Muscle of leg (tissue), 3 donors: ENCODE measurements at regions not wholly inside any gene's neighbourhood (a gene's known extent, or its start where the extent isn't known, plus 50 kb on each side); places are given as distances from the start of the nearest gene placed in this dataset.

Source experiments
- DNase-seq: peaks from one replicate; pipeline ENCODE4 v3.0.0; 2013
- H3K27ac ChIP-seq: one replicate; pipeline ENCODE4 v1.5.1; 2013; ENCODE audit warnings: mild to moderate bottlenecking, low read length, control low read depth
- H3K27me3 ChIP-seq: one replicate; pipeline ENCODE4 v1.6.1; 2013; ENCODE audit warnings: low read length; ENCODE audit not compliant: control insufficient read depth, insufficient read depth
- H3K36me3 ChIP-seq: one replicate; pipeline ENCODE4 v1.6.1; 2013; ENCODE audit warnings: low read length; ENCODE audit not compliant: control insufficient read depth, insufficient read depth
- H3K4me1 ChIP-seq: one replicate; pipeline ENCODE4 v1.6.1; 2013; ENCODE audit warnings: low read length; ENCODE audit not compliant: control insufficient read depth, insufficient read depth
- H3K4me3 ChIP-seq: one replicate; pipeline ENCODE4 v1.5.1; 2013; ENCODE audit warnings: low read length, control low read depth
- H3K9me3 ChIP-seq: replicated peaks from 2 replicates; pipeline ENCODE4 v1.6.1; 2013; ENCODE audit warnings: low read depth, low read length; ENCODE audit not compliant: control insufficient read depth
- WGBS: methylation state at CpG from one replicate; pipeline ENCODE4 v1.1.5; 2013; ENCODE audit warnings: missing lambda C conversion rate; ENCODE audit not compliant: insufficient coverage; 5-methylcytosine and 5-hydroxymethylcytosine counted together

DNA sequence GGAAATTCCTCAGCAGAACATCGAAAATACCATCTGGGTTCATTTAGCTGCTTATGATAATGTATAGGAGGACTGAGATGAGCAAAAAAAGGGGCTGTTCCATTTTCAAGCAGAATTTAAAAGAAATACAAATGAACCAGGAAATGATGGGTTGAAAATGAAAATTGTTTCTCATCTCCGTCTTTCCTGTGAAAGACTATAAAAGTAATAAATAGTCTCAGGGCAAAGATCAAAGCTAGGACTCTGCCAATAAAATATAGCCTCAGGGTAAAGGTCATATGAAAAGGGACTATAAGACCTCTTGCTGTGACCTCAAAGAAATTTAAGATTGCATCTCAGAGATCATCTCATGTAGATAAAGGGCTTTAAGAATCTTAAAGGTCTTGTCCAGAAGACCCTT lies 478.0 kb downstream of the BTG1 start:
- no peaks in the 10 kb centered on the region for H3K27me3 ChIP-seq
- H3K4me3 ChIP-seq = no peak overlapping the region
- no peaks in the 10 kb centered on the region for H3K4me1 ChIP-seq
- DNase-seq = no peak
- 0% methylated on average over 1 of the region's 2 CpGs for WGBS
- no peaks in the 10 kb centered on the region for H3K36me3 ChIP-seq
- H3K9me3 ChIP-seq = no peaks in the 10 kb centered on the region
- no peak overlapping the region for H3K27ac ChIP-seq

DNA sequence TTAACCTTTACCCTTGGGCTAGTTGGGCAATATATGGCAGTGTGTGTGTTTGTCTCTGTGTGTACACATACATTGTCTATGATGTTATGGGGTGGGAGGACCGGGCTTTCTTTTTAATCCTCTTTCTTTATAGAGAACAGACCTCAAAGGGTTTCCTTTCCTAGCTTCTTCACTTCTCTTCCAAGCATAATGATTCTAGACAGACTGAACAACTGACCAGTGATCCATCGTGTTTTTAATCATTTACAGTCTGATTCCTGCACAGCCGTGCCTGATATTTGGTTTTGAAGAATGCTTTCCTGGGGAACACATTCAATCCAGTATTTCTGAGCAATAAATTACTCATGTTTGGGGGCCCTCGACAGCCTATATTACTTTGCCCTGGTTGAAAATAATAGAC lies 481.1 kb upstream of the DCN start:
- Histone ChIP-seq H3K9me3 (no peaks in the 10 kb centered on the region), H3K4me3 (no peak overlapping the region), H3K27me3 (no peaks in the 10 kb centered on the region), H3K36me3 (no peaks in the 10 kb centered on the region), H3K27ac (no peak overlapping the region), H3K4me1 (no peaks in the 10 kb centered on the region)
- no CpG with 5 or more reads among the region's 4 CpGs for WGBS
- no peak for DNase-seq

DNA sequence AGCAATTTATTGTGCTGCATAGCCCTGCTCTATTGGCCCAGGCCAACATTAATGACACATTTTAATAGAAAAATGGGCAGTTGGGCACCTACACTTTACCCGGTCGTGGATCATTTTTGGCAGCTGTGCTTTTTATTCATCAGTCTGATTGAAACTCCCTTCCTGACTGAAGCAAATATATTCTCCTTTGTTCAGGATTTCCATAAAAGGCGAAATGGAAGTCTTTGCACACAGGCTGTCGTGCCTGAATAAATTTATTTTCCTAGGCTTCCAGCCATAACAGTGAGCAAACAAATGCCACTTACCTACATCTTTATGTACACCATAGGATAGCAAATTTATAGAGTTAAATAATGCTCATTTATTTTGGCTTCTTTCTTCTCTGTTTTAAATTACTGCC lies 480.7 kb upstream of the DCN start:
- Histone ChIP-seq H3K9me3 (no peaks in the 10 kb centered on the region), H3K4me3 (no peak overlapping the region), H3K27ac (no peak overlapping the region), H3K36me3 (no peaks in the 10 kb centered on the region), H3K27me3 (no peaks in the 10 kb centered on the region), H3K4me1 (no peaks in the 10 kb centered on the region)
- DNase-seq = no peak
- no CpG with 5 or more reads among the region's 4 CpGs for WGBS

DNA sequence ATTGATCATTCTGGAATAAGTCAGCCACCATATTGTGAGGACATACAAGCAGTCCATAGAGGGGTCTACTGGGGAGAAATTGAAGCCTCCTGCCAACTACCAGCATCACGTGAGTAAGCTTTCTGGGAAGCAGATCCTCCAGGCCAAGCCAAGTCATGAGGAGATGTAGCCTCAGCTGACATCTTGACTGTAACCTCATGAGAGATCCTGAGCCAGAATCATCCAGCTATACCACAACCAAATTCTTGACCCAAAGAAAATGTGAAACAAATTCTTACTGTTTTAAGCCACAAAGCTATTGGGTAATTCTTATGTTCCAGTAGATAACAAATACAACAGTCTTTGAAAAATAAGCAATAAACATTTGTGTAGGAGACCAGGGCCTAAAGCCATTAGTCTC lies 479.4 kb upstream of the DCN start:
- H3K4me1 ChIP-seq = no peaks in the 10 kb centered on the region
- 50% methylated on average over 1 of the region's 1 CpG for WGBS
- no peaks in the 10 kb centered on the region for H3K9me3 ChIP-seq
- H3K36me3 ChIP-seq = no peaks in the 10 kb centered on the region
- no peak overlapping the region for H3K27ac ChIP-seq
- H3K4me3 ChIP-seq = no peak overlapping the region
- H3K27me3 ChIP-seq = no peaks in the 10 kb centered on the region
- peak; percentile 23 for DNase-seq

DNA sequence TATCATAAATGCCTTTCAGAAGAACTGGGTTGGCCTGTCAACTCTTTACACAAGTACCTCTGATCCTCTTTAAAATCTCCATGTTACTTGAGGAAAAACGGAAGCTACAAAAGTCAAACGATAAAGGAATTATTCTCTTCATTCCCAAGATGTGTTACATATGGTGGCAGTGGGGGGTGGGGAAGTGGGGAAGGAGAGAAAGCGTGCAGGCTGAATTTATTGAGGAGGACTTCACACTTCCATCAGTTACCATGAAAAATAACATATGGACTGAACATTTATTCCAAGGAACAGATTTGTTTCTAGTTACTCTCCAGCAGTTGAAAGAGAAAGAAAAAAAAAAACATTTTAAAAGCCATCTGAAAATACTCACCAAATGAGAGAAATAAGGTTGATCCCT lies 474.4 kb upstream of the DCN start:
- Histone ChIP-seq H3K9me3 (no peaks in the 10 kb centered on the region), H3K4me1 (no peaks in the 10 kb centered on the region), H3K4me3 (no peak overlapping the region), H3K27me3 (no peaks in the 10 kb centered on the region), H3K27ac (no peak overlapping the region), H3K36me3 (no peaks in the 10 kb centered on the region)
- no CpG with 5 or more reads among the region's 3 CpGs for WGBS
- no peak for DNase-seq

DNA sequence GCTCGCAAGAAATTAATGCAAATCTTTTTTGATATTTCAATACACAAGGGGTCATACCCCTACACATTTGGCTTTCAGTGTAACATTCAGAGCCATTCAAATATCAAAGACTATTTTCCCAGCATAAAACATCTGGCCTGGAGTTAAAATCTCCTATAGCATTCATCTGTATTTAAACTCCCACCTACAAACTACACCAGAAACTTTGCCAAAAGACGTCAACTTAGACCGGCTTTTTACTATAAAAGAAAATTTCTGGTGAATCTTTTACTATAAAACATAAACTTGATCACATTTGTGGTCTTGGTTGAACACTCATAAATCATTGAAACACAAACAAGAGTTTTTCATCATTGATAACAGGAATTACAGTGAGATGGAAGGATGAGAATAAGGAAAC lies 473.3 kb upstream of the DCN start:
- no peak overlapping the region for H3K4me3 ChIP-seq
- no peaks in the 10 kb centered on the region for H3K9me3 ChIP-seq
- no peaks in the 10 kb centered on the region for H3K27me3 ChIP-seq
- H3K4me1 ChIP-seq = no peaks in the 10 kb centered on the region
- no CpG with 5 or more reads among the region's 3 CpGs for WGBS
- no peaks in the 10 kb centered on the region for H3K36me3 ChIP-seq
- peak; percentile 34 for DNase-seq
- no peak overlapping the region for H3K27ac ChIP-seq

DNA sequence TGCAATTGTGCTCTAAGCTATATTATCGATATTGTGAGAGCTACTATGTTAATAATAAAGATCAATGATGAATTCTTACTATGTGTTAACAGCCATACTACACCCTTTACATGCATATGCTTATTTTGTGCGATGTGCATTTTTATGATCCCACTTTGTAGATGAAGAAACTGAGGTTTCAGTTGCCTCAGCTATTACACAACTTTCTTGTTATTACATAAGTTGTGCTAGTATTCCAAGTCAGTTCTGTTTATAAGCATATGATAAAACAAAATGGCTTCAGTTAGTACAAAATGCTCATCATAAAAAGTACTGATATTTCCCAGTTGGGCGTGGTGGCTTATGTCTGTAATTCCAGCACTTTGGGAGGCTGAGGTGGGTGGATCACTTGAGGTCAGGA lies 471.5 kb upstream of the DCN start:
- WGBS = no CpG with 5 or more reads among the region's 3 CpGs
- no peak overlapping the region for H3K4me3 ChIP-seq
- no peaks in the 10 kb centered on the region for H3K36me3 ChIP-seq
- no peaks in the 10 kb centered on the region for H3K27me3 ChIP-seq
- no peaks in the 10 kb centered on the region for H3K9me3 ChIP-seq
- no peaks in the 10 kb centered on the region for H3K4me1 ChIP-seq
- no peak overlapping the region for H3K27ac ChIP-seq
- DNase-seq = no peak

DNA sequence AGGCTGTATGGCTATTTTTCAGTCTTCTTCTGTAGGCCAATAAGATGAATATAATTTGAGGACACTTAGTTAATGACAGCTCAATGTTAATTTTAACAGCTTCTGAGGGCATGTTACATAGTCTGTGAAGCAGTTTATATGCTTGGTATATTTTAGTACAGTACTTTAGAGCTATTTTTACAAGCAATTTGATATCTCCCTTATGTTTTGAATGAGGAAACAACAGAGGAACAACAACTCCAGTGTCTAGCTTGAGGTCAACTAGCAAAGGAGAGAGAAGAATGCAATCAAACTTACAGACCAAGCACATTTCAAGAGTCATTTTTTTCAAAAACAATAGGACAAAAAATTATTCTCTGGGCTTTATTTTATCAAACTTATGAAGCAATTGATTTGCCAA lies 469.1 kb upstream of the DCN start:
- H3K4me1 ChIP-seq = no peaks in the 10 kb centered on the region
- H3K27me3 ChIP-seq = no peaks in the 10 kb centered on the region
- no peak for DNase-seq
- H3K27ac ChIP-seq = no peak overlapping the region
- no peaks in the 10 kb centered on the region for H3K36me3 ChIP-seq
- no peaks in the 10 kb centered on the region for H3K9me3 ChIP-seq
- no peak overlapping the region for H3K4me3 ChIP-seq

DNA sequence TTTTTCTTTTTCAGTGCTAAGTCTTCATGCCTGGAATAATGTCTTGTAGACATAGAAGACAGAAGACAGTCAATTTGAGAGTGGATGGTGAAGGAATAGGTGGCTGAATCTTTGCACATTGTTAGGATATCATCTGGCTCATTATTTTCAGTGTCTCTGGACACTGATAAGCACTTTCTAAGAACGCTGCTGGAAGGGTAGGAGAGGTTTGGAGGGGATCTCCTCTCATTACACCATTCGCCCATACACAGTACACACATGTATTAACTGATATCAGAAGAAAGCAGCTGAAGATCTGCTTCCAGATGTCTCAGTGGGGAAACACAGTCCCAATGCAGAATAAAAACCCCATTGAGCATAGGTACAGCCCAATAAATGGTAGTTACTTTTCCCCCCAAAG lies 461.1 kb upstream of the DCN start:
- Histone ChIP-seq H3K4me1 (no peaks in the 10 kb centered on the region), H3K36me3 (no peaks in the 10 kb centered on the region), H3K4me3 (no peak overlapping the region), H3K9me3 (no peaks in the 10 kb centered on the region), H3K27me3 (no peaks in the 10 kb centered on the region), H3K27ac (no peak overlapping the region)
- DNase-seq = no peak
- no CpG with 5 or more reads among the region's 2 CpGs for WGBS

DNA sequence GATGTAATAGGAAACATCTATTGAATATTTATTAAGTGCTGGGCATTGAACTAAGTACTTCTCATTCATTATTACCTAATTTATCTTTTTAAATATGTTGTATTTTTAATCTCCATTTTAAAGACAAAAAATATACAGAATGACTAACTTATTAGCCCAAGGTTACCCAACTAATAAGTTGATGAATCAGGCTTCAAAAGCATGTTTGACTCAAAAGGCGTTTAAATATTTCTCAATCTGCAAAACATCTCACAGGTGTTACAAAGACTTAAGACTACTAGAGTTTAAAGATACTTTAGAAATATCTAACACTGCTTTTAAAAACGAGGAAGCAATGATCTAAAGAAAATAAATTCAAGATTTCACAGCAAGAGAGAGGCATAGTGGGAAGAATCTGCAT lies 457.4 kb upstream of the DCN start:
- no CpG with 5 or more reads among the region's 2 CpGs for WGBS
- Histone ChIP-seq H3K4me1 (no peaks in the 10 kb centered on the region), H3K36me3 (no peaks in the 10 kb centered on the region), H3K9me3 (no peaks in the 10 kb centered on the region), H3K27me3 (no peaks in the 10 kb centered on the region), H3K4me3 (no peak overlapping the region), H3K27ac (no peak overlapping the region)
- DNase-seq = no peak

DNA sequence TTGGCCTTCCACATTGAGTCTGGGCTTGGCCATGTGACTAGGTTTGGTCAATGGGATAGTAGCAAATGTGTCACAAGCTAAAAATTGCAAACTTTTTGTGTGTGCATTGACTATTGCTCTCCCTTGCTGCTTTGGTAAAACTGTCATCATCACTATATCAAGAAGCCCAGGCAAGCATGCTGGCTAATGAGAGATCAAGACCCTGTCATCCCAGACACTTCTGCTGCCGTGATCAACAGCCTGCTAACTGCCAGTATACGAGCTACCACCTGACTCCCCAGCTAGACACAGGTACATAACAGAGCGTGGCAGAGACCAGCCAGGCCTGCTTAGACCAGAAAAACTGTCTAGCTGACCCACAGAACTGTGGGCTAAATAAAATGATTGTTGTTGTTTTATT lies 456.7 kb upstream of the DCN start:
- no peaks in the 10 kb centered on the region for H3K36me3 ChIP-seq
- H3K27ac ChIP-seq = no peak overlapping the region
- WGBS = no CpG with 5 or more reads among the region's 3 CpGs
- no peaks in the 10 kb centered on the region for H3K27me3 ChIP-seq
- H3K4me3 ChIP-seq = no peak overlapping the region
- no peaks in the 10 kb centered on the region for H3K4me1 ChIP-seq
- no peak for DNase-seq
- peaks cover 3% of the 10 kb centered on the region for H3K9me3 ChIP-seq
